ENCODE measurements at regions not wholly inside any gene's neighbourhood (a gene's known extent, or its start where the extent isn't known, plus 50 kb on each side); places are given as distances from the start of the nearest gene placed in this dataset.

- Histone ChIP-seq H3K4me2 (ENCODE audit: low read length) (no peak overlapping the region), H3F3A (ENCODE audit: insufficient read depth, low read length) (no peaks in the 10 kb centered on the region), H4K20me1 (ENCODE audit: insufficient read depth, low read length) (no peaks in the 10 kb centered on the region)
These were observed 77.6 kb upstream of the SASH1 start for GRCh38 chr6:148265054-148265453.

GRCh38 chr6:148269386-148269785 lies 73.3 kb upstream of the SASH1 start:
- no peaks in the 10 kb centered on the region for H3K79me2 ChIP-seq (ENCODE audit: insufficient read depth, low read length)
- H3K27ac ChIP-seq (ENCODE audit: low read depth, low read length, poor library complexity, severe bottlenecking): no peak overlapping the region

More at GRCh38 chr6:148265054-148265453, 77.6 kb upstream of the SASH1 start:
- TF ChIP-seq CTCF (IDR thresholded peaks at IDR 0.05; ENCODE audit: low read length) (no peak), EZH2 (IDR thresholded peaks at IDR 0.05; ENCODE audit: borderline replicate concordance, low read length) (no peak)
- Histone ChIP-seq H3K27ac (ENCODE audit: low read depth, low read length, poor library complexity, severe bottlenecking) (no peak overlapping the region), H2AFZ (ENCODE audit: low read length) (no peak overlapping the region), H3K9me2 (ENCODE audit: low read depth, low read length) (no peaks in the 10 kb centered on the region), H3K9ac (ENCODE audit: low read length) (no peak overlapping the region), H3K4me3 (ENCODE audit: low read depth, low read length, poor library complexity, severe bottlenecking) (no peak overlapping the region), H3K9me3 (ENCODE audit: low read length) (no peaks in the 10 kb centered on the region), H3K27me3 (ENCODE audit: insufficient read depth, low read length) (no peaks in the 10 kb centered on the region), H3K36me3 (ENCODE audit: insufficient read depth, low read length) (no peaks in the 10 kb centered on the region), H3K79me2 (ENCODE audit: insufficient read depth, low read length) (no peaks in the 10 kb centered on the region), H3K4me1 (ENCODE audit: insufficient read depth, low read length, severe bottlenecking) (no peaks in the 10 kb centered on the region)

GRCh38 chr6:148271711-148272439 lies 70.8 kb upstream of the SASH1 start:
- TF ChIP-seq CTCF (IDR thresholded peaks at IDR 0.05; ENCODE audit: low read length) (no peak), EZH2 (IDR thresholded peaks at IDR 0.05; ENCODE audit: borderline replicate concordance, low read length) (no peak)
- H3K4me3 ChIP-seq (ENCODE audit: low read depth, low read length, poor library complexity, severe bottlenecking): no peak overlapping the region
- H3K4me1 ChIP-seq (ENCODE audit: insufficient read depth, low read length, severe bottlenecking): no peaks in the 10 kb centered on the region

More at GRCh38 chr6:148269386-148269785, 73.3 kb upstream of the SASH1 start:
- no peaks in the 10 kb centered on the region for H3K4me1 ChIP-seq (ENCODE audit: insufficient read depth, low read length, severe bottlenecking)
- H3K9ac ChIP-seq (ENCODE audit: low read length): no peak overlapping the region
- no peak for TF ChIP-seq CTCF (IDR thresholded peaks at IDR 0.05; ENCODE audit: low read length)
- no peak for TF ChIP-seq EZH2 (IDR thresholded peaks at IDR 0.05; ENCODE audit: borderline replicate concordance, low read length)
- no peaks in the 10 kb centered on the region for H3K9me2 ChIP-seq (ENCODE audit: low read depth, low read length)
- H3K36me3 ChIP-seq (ENCODE audit: insufficient read depth, low read length): no peaks in the 10 kb centered on the region
- H3K27me3 ChIP-seq (ENCODE audit: insufficient read depth, low read length): no peaks in the 10 kb centered on the region
- H3K9me3 ChIP-seq (ENCODE audit: low read length): no peaks in the 10 kb centered on the region
- H2AFZ ChIP-seq (ENCODE audit: low read length): no peak overlapping the region
- no peak overlapping the region for H3K4me3 ChIP-seq (ENCODE audit: low read depth, low read length, poor library complexity, severe bottlenecking)
- H3F3A ChIP-seq (ENCODE audit: insufficient read depth, low read length): no peaks in the 10 kb centered on the region
- H4K20me1 ChIP-seq (ENCODE audit: insufficient read depth, low read length): no peaks in the 10 kb centered on the region
- no peak overlapping the region for H3K4me2 ChIP-seq (ENCODE audit: low read length)

More at GRCh38 chr6:148271711-148272439, 70.8 kb upstream of the SASH1 start:
- H3K79me2 ChIP-seq (ENCODE audit: insufficient read depth, low read length): no peaks in the 10 kb centered on the region
- no peaks in the 10 kb centered on the region for H3F3A ChIP-seq (ENCODE audit: insufficient read depth, low read length)
- H3K36me3 ChIP-seq (ENCODE audit: insufficient read depth, low read length): no peaks in the 10 kb centered on the region
- no peak overlapping the region for H3K27ac ChIP-seq (ENCODE audit: low read depth, low read length, poor library complexity, severe bottlenecking)
- H3K9ac ChIP-seq (ENCODE audit: low read length): no peak overlapping the region
- H4K20me1 ChIP-seq (ENCODE audit: insufficient read depth, low read length): no peaks in the 10 kb centered on the region
- H3K9me2 ChIP-seq (ENCODE audit: low read depth, low read length): no peaks in the 10 kb centered on the region
- no peak overlapping the region for H2AFZ ChIP-seq (ENCODE audit: low read length)
- no peaks in the 10 kb centered on the region for H3K9me3 ChIP-seq (ENCODE audit: low read length)
- no peak overlapping the region for H3K4me2 ChIP-seq (ENCODE audit: low read length)
- H3K27me3 ChIP-seq (ENCODE audit: insufficient read depth, low read length): no peaks in the 10 kb centered on the region

Measured in OCI-LY1 (cell line).